HS-5 (cell line): ENCODE measurements at regions not wholly inside any gene's neighbourhood (a gene's known extent, or its start where the extent isn't known, plus 50 kb on each side); places are given as distances from the start of the nearest gene placed in this dataset.
A peak's percentile ranks its signal among the peaks of the same experiment; 100 is the strongest.
"Not testable (repeated sequence)": the region's sequence is repeated elsewhere in the genome, so short reads cannot be mapped to it uniquely, and the experiment has no call there.

Experiments
- DNase-seq: peaks from one replicate; pipeline ENCODE4 v3.0.0-alpha.2; 2012; ENCODE audit warnings: low read depth

- no peak for DNase-seq
These were observed 177.2 kb upstream of the OR13F1 start for GRCh38 chr9:104326912-104327311.

- no peak for DNase-seq
These were observed 174.8 kb upstream of the OR13F1 start for GRCh38 chr9:104329245-104329644.

- no peak for DNase-seq
These were observed 173.2 kb upstream of the OR13F1 start for GRCh38 chr9:104330841-104331240.

- DNase-seq, result no peak
These were observed 169.5 kb upstream of the OR13F1 start for GRCh38 chr9:104334549-104334948.

- DNase-seq, result no peak
These were observed 164.4 kb upstream of the OR13F1 start for GRCh38 chr9:104339692-104340091.

- no peak for DNase-seq
These were observed 161.5 kb upstream of the OR13F1 start for GRCh38 chr9:104342552-104342951.

- DNase-seq, result no peak
These were observed 159.0 kb upstream of the OR13F1 start for GRCh38 chr9:104345061-104345460.

- DNase-seq, result no peak
These were observed 153.5 kb upstream of the OR13F1 start for GRCh38 chr9:104350541-104350940.

- no peak for DNase-seq
These were observed 152.3 kb upstream of the OR13F1 start for GRCh38 chr9:104351726-104352125.

GRCh38 chr9:104361207-104361606, 142.9 kb upstream of the OR13F1 start:
- no peak for DNase-seq

GRCh38 chr9:104362912-104363472, 141.1 kb upstream of the OR13F1 start:
- DNase-seq, result no peak

GRCh38 chr9:104367507-104367906, 136.6 kb upstream of the OR13F1 start:
- DNase-seq, result no peak

- not testable (repeated sequence) for DNase-seq
These were observed 135.7 kb upstream of the OR13F1 start for GRCh38 chr9:104368318-104368717.

GRCh38 chr9:104374711-104375110, 129.4 kb upstream of the OR13F1 start:
- no peak for DNase-seq

GRCh38 chr9:104386013-104386412, 118.0 kb upstream of the OR13F1 start:
- DNase-seq, result no peak

- DNase-seq, result peak; percentile 35
These were observed 117.5 kb upstream of the OR13F1 start for GRCh38 chr9:104386425-104387069.

GRCh38 chr9:104388071-104388470, 116.0 kb upstream of the OR13F1 start:
- no peak for DNase-seq

- no peak for DNase-seq
These were observed 114.7 kb upstream of the OR13F1 start for GRCh38 chr9:104389341-104389740.

- DNase-seq, result not testable (repeated sequence)
These were observed 109.2 kb upstream of the OR13F1 start for GRCh38 chr9:104394901-104395300.

GRCh38 chr9:104412238-104412637, 91.8 kb upstream of the OR13F1 start:
- peak; percentile 1 for DNase-seq

GRCh38 chr9:104416470-104416869, 87.6 kb upstream of the OR13F1 start:
- DNase-seq, result no peak

- DNase-seq, result no peak
These were observed 86.8 kb upstream of the OR13F1 start for GRCh38 chr9:104417296-104417695.

- DNase-seq, result no peak
These were observed 75.0 kb upstream of the OR13F1 start for GRCh38 chr9:104429031-104429546.

- no peak for DNase-seq
These were observed 69.0 kb upstream of the OR13F1 start for GRCh38 chr9:104435059-104435458.
